GM23248 (cell line): ENCODE measurements at regions not wholly inside any gene's neighbourhood (a gene's known extent, or its start where the extent isn't known, plus 50 kb on each side); places are given as distances from the start of the nearest gene placed in this dataset.

Experiments used
- EZH2 ChIP-seq: fragments of 200-600 bp; sonication (generic); IDR thresholded peaks from 2 replicates; pipeline ENCODE4 v1.6.1; 2018; ENCODE audit warnings: antibody characterized with exemption, mild to moderate bottlenecking; ENCODE audit not compliant: insufficient read depth, poor library complexity, severe bottlenecking
- EZH2phosphoT487 ChIP-seq: fragments of 200-600 bp; sonication (generic); IDR thresholded peaks from 2 replicates; pipeline ENCODE4 v1.6.1; 2018; ENCODE audit warnings: antibody characterized with exemption, moderate library complexity, mild to moderate bottlenecking, low read depth; ENCODE audit not compliant: insufficient read depth

GRCh38 chr1:231092380-231092779, 52.3 kb upstream of the FAM89A start:
- TF ChIP-seq EZH2phosphoT487 (no peak), EZH2 (no peak)
